GM19351 (cell line): ENCODE measurements at regions not wholly inside any gene's neighbourhood (a gene's known extent, or its start where the extent isn't known, plus 50 kb on each side); places are given as distances from the start of the nearest gene placed in this dataset.

Experiments used
- ATAC-seq: cut with Tn5 transposase; IDR thresholded peaks from one replicate; pipeline ENCODE4 v1.9.1; 2021; ENCODE audit warnings: mild to moderate bottlenecking, moderate library complexity; ENCODE audit not compliant: unreplicated experiment

DNA sequence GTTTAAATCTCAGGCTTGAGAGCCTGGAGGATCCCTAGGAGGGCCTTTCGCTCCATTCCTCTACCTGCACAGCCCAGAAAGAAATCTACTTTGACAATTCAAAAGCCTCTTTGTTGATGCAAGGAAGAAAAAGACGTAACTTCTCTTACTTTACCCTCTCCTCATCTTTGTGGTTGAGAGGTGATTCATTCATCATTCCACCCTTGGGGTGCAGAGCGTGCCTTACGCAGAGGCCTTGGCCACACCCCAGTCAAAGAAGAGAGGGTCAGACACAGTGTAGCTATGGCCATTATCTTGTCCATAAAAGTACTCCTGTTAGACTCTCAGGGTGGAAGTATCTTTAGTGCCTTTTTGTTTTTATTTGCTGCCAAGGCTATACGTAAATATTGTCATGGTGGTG lies 184.0 kb downstream of the IRS2 start:
- no peak for ATAC-seq

DNA sequence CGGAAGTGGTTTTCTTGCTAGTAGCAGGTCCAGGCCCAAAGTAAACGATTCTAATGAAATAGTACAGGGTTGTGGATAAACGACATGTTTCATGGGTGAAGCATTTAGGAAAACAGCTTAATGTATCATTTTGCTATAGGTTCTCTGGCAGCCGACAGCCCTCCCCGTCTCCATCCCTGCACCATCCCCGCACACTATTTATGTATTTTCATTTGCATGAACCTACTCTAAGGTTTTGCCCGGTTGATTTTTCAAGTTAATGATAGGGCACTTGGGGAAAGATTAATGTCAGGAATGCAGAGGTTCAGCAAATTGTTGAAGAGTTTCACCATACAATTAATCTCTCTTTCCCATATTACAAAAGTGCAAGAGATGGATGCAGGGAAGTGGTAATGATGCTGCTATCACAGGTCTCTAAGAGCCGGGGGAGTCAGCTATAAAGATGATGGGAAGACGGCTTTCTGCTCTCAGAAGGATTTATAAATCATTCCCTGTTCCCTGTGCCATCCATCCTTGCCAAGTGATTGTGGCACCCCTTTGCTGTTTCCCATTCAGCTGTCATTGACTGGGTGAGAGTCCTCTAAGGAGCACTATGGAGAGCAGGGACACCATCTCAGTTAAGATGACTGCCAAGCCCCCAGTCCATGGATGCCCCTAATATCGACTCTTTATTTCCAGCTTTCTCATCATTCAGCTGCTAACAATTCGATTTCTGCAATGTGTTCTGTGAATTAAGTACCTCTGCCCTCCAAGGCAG lies 186.3 kb downstream of the IRS2 start:
- no peak for ATAC-seq

DNA sequence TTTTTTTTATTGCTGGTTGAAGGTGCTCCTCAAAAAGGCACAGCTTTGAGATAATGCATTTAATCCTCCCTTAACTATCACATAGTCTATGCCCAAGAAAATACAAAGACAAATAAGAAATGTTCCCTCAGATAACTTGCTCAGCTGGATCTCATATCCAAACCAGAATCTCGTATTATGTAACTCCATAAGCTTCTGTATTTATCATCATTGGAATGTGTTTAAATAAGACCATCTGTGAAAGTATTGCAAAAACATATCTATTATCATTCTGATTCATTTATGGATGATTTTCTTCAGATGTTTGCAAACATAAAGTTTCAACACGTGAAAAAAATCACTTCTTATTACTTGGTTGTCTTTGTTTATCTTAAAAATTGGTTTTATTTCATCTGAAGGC lies 190.9 kb downstream of the IRS2 start:
- ATAC-seq: no peak

DNA sequence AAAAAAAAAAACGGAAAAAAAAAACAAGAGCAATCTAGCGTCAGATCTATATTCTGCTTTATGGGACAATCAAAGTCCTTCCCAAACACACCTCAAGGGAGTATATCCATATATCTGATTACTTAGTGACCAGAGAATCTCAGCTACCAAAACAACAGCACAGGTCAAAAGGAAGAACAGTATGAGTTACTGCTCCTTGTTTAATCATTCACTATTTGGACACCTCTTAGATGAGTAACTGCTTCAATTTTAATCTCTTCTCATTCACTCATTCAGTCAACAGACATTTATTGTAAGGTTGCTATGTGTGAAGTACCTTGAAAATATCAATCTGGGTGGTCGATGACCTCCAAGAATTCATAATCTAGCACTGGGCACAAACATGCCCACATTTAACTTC lies 193.2 kb downstream of the IRS2 start:
- ATAC-seq: no peak

DNA sequence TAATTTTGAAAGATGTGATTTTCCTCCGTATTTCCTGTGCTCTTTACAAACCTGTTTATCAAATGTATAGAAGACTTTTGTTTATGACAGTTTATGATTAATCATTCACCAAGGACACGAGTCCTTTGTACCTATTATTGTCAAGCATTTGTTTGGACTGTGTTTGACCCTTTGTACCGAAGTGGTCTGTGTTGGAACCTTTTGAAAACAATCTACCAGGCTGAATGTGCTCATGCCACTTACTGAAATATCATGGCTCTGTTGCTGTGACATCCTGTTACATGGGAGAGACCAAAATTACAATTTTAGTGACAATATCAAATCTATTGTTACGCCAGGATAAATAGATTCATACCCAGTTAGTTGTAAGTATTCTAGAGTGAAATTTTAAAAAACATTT lies 193.6 kb downstream of the IRS2 start:
- ATAC-seq: no peak

DNA sequence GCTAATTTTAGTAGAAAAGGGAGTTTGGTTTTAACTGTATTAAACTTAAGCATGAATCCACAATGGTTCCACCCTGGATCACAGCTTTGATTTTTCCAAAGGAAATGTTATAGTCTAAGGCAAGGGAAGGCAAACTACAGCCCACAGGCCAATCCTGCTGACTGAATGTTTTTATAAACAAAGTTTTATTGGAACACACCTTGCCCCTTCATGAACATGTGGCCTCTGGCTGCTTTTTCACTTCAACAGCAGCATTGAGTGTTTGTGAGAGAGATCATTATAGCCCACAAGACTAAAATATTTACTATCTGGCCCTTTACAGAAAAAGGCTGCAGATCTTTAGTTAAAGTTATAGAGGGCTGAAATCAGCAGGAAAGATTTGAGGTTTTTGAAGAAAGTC lies 198.7 kb downstream of the IRS2 start:
- ATAC-seq: no peak

DNA sequence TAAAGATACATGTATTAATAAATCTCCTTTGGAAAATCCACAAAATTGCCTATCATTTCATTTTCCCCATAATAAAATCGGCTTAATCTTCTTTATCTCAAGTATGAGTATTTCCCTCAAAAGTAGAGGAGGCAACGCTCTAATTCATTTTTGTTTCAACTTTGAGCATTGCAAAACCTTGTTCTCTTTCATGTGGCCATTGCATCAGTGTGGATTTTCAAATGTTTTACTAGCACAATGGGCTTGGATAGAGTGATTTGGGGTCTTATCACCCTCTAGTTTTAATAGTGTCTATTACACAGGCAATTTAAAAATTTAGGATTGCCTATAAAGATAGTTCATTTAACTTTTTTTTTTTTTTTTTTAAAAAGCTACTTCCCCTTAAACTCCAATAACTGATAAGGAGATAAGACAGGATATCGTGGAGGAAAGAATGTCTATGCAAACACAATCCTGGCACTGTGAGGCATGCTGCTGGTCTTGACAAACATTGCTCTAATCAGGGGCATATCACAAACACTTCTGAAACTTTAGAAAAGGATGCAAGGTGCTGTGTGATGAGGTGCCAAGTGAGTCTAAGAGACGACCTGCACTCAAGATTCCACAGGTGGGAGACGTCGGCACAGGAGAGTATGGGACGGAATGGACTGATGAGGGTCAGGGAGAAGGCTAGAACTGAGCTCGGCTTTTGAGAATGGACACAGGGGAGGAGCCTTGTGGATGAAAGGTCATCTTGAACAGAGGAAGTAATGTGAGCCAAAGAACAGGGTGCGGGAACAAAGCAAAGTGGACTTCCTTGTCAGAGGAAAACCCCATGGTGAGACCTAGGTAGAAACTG lies 199.7 kb downstream of the IRS2 start:
- ATAC-seq: no peak

DNA sequence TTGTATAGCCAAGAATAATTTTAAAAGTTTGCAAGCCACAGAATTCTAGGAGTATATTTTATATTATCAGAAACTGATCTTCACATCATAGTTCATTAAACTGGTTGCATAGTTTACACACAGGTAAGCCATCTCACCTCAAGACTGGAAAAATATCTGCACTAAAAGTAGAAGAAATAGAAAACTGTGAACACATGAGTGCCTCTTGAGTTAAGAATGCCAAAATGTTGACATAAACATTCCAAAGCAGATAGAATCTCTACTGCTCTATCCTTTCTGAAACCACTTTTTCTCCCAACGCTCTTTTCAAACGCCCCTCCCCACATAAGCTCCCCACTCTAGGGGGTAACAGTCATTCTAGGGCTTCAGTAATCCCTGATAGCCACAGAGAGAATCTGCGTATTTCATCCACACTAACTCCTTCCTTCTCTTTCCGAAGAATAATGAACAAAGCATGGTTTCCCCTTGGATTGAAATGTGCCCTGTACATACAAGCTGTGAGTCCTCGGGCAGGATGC lies 201.5 kb downstream of the IRS2 start:
- no peak for ATAC-seq

DNA sequence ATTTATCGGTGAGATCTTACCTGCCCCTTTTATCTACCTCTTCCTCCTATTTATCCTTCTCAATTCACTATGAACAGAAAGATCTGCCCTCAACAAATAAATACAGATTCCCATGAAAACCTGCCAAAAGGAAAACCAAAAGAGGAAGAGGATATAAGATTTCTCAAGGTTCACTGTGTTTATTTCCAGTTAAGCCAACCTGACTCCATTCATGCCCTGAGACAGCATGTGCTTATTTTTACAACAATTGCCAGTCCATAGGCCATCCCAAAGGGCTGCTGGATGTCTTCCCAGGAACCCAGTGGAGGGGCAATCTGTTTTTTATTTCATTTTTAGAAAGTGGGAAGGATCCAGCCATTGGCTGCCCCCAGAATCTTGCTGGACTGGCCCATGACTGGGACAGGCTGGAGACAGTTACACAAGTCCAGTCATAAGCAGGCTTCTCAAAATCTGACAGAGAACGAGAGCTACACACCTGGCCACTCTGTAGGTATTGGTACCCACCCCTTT lies 209.1 kb downstream of the IRS2 start:
- no peak for ATAC-seq

DNA sequence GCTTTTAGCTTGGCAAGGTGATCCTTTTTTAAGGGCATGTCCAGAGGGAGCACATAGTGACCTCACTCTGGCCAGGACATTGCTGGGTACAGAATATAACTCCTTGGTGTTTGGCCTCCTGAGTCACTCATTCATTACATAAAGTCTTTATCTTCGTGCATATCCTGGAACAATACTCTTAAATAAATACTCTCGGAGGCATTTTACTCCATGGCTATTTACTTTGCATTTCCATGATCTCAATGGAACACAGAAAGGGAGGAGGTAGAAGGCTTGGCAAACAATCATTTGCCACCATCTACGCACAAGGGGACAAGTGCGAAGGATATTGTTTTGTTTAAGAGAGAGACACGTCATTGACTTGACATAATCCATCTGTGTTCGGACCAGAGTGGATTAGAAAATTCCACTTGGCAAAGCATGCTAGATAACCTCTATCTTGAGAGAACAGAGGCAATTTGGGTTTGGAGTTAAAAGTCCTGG lies 210.0 kb downstream of the IRS2 start:
- no peak for ATAC-seq

DNA sequence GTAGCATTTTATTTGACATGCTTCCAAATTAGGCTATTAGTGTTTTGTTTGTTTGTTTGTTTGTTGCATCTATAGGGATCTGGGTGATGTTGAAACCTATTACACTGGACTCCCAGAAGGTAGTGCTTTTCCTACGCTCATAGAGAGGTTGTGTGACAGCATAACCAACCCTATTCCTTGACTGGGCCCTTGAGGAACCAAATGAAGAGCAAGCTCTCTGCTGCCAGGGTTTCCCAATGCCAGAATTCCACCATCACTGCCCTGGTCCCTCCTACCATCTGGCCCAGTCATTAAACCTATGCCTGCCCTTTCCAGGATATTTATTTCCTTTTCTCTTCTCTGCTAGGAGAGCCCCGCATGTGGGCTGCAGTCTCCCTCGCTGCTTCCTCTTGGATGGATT lies 210.6 kb downstream of the IRS2 start:
- ATAC-seq: no peak

DNA sequence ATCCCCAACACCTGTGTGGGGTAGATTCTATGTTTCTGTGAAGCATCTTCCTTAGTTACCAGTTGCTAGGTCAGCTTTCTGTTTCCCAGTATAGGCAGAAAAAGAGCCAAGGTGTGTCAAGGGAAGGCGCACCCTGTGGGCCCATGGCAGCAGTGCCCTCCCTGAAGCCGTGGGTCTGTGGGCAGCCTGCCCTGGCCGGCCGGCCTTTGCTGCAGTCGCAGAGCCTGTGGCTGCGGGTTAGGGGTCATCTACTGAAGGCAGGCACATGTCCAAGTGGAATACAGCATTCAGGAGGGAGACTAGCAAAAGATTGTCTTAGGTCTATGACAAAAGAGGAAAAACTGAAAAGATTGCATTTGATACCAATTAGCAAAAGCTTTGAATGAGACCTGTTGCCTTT lies 214.0 kb downstream of the IRS2 start:
- ATAC-seq: no peak

DNA sequence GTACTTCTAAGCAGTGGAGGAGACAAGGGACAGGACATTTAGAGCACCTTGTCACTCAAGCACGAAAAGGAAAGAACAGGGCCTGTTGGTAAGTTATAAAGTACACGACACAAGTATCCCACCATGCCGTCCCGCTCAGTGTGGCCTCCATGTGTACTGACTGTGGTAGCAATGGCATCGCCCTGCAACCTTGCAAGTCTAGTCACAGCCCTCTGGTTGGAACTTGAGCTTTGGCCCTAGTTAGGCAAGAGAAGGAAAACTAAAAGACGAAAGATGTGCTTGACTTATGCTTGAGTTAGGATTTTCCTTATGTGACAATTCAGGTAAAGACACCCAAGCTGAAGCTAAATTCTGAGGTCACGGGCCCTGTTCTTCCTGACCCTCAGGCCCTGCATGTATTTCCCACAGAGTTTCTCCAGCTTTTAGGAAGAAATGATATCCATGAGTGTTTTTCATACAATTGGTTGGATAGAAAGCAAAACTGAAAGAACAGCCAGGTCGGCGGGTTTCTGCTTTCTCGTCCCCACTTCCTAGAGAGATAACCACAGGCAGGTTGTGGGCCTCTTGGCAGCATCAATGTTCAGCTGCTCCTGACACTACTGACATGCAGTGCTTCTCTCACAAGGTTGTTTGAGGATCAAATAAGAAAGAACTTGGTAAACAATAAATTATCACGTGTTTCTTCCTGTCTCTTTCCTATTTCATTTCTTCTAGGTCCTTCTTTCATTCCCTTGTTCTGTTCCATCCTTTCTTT lies 216.2 kb downstream of the IRS2 start:
- peak; percentile 77 for ATAC-seq

DNA sequence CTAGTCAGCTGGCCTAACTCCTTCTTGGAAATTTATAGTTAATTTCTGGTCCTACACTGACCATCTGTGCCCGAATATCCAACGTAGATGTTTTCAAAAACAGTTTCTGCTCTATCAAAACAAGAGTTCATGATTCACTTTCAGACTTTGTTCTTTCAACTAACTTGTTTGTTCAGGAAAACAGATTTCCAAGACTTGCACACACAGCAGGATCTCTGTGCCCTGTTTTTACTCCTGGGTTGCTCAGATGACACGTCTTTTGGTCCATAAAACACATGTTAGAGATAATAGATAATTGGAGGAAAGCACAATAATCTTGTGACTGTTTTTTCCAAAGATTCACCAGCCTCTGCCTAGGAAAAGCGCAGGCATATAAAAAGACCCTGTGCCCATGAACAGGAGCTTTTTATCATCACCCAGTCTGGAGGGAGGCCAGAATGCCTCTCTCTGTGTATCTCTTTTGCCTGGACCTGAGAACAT lies 218.0 kb downstream of the IRS2 start:
- ATAC-seq: no peak

DNA sequence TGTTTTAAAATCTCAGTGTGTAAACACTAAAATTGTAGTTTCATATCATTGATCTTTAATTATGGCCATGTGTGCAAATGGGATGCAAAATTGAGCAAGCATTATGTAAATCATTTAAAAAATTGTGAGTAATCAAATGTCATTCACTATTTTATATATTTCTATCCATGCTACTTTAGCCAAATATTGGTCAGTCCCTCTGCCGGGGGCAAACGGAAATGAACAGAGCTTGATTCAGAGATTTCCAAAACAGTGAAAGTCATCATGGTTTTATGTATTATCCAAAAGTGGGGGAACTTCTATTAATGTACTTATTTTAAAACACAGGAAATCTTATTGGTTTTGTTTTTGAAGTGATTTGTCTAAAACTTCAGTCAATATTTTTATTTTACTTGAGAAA lies 219.1 kb downstream of the IRS2 start:
- ATAC-seq: no peak

DNA sequence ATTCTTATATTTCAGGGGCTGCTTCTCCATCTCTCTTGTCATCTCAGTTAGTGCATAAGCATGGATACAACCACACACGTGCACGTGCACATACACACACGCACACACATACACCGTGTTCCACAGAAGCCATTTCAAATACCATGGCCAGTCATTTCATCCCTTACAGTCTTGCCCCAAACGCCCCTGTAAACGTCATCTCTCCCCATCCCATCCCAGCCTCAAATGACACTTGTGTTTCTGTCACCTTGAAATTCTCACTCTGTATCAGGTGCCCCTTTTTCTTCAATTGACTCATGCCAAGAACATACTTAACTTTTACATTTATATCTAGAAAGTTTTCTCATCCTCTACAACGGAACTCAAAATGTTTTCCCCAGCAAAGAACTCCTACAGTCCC lies 220.5 kb downstream of the IRS2 start:
- ATAC-seq: no peak

DNA sequence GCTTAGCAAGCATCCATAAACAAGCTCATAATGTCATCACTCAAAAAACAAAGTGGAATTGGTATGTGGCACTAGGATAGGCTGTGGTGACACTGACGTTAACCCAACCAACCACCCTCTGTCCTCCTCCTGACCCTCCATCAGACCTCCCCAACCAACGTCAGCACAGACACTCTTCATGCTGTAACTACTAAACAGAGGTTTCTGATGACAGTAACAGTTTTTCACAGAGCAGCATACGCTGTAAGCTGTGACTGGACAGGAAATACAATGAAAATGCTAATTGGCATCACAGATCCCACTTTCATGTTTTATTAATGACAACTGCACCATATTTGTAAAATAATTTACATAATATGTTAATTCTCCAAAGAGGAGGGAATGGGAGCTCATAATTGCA lies 238.0 kb downstream of the IRS2 start:
- peak; percentile 34 for ATAC-seq

DNA sequence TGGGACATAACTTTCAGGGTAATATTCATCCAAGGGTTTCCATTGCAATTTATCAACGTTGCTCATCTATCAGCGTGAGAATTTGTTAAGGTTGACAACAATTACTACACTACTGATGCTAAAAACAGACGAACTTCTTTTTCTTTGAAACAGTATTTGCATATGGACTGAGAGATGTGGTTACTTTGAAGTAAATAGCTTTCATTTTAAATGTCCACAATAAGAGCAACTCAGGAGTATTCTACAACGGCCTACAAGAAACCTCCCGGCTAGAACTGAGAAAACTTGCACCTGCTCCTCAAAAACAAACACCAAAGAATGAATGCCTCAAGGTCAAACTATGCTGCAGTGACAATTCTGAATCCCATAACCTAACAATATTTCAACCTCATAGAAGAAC lies 238.4 kb downstream of the IRS2 start:
- ATAC-seq: peak; percentile 58

DNA sequence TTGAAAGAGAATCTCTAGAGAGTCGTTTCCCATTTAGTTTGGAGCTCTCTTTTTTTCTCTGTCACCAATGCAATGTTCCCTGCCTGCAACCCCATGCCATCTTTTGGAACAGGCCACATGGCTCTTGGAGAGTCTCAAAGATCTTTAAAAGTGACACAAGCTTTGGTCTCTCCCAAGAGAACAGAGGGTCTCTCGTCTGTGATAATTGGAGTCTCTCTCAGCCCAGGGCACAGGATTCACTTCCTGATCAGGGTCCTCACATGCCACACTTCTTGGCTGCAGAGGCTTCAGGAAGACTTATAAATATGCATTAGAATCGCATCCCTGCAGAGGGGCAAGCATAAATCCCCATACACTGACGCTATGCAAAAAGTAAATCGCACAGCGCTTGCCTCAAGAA lies 240.5 kb downstream of the IRS2 start:
- no peak for ATAC-seq

DNA sequence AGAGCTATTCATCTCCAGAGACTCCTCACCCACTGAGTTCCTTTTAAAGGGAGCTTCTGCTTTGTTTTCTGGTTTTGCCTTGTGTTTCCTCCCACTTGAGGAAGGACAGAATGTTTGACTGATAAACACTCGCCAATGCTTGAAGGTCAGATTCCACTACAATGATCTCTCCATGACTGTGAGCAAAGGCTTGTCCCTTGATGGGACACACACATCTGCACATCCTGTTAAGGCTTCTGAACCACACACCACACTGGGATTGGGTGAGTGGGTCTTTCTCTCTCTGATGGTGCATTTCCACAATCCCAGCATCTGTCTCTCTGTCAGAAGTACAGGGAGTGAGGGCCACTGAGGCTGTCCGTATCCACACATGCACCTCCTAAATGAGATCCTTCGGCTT lies 245.3 kb downstream of the IRS2 start:
- no peak for ATAC-seq

DNA sequence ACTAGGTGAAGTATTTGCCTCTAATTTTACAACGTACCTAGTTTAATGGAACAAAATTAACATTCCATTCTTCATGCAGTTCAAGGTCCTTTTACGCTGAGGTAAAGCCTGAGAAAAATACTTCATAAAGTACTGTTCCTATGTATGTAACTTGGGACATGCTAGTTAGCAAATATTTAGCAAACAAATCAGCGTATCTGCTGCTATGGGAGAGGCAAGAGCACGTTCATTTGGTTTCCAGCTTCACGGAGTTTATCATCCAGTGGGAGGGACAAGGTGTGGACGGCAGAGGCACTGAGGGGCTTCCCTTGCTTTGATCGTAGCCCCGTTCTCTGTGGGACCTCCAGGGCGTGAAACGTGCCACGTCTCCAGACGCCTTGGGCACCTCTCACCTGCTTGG lies 248.8 kb downstream of the IRS2 start:
- ATAC-seq: no peak
